Astrocyte (in vitro differentiated cells and primary cell): ENCODE measurements at regions not wholly inside any gene's neighbourhood (a gene's known extent, or its start where the extent isn't known, plus 50 kb on each side); places are given as distances from the start of the nearest gene placed in this dataset.

Source experiments
- DNase-seq: peaks from one replicate; pipeline ENCODE4 v3.0.0-alpha.2; 2010; ENCODE audit warnings: low read depth
- FAIRE-seq: peaks from 2 replicates; lab custom pipeline; 2011; peaks lifted over from hg19 to GRCh38; lab: Jason Lieb, UNC
- H2AFZ ChIP-seq: 2 replicates; pipeline ENCODE4 v1.6.0; 2012; ENCODE audit warnings: low read depth, low read length, inconsistent platforms
- H3K27ac ChIP-seq: 2 replicates; pipeline ENCODE4 v1.5.1; 2011; ENCODE audit warnings: low read depth, low read length, inconsistent platforms
- H3K27me3 ChIP-seq: 2 replicates; pipeline ENCODE4 v1.6.0; 2011; ENCODE audit warnings: low read length, inconsistent platforms; ENCODE audit not compliant: insufficient read depth
- H3K36me3 ChIP-seq: 2 replicates; pipeline ENCODE4 v1.5.1; 2011; ENCODE audit warnings: low read length, inconsistent platforms; ENCODE audit not compliant: insufficient read depth
- H3K4me1 ChIP-seq: 2 replicates; pipeline ENCODE4 v1.5.1; 2011; ENCODE audit warnings: low read length, inconsistent platforms; ENCODE audit not compliant: insufficient read depth
- H3K4me2 ChIP-seq: 2 replicates; pipeline ENCODE4 v1.6.0; 2012; ENCODE audit warnings: low read length, inconsistent platforms
- H3K4me3 ChIP-seq: 2 replicates; pipeline ENCODE4 v1.5.1; 2011; ENCODE audit warnings: low read depth, mild to moderate bottlenecking, low read length, inconsistent platforms; ENCODE audit not compliant: insufficient read depth
- H3K79me2 ChIP-seq: 2 replicates; pipeline ENCODE4 v1.6.0; 2012; ENCODE audit warnings: mild to moderate bottlenecking, low read length, inconsistent platforms; ENCODE audit not compliant: insufficient read depth
- H3K9ac ChIP-seq: 2 replicates; pipeline ENCODE4 v1.6.0; 2012; ENCODE audit warnings: mild to moderate bottlenecking, low read length, inconsistent platforms
- H3K9me3 ChIP-seq: 2 replicates; pipeline ENCODE4 v1.5.1; 2012; ENCODE audit warnings: low read depth, mild to moderate bottlenecking, low read length, inconsistent platforms; ENCODE audit not compliant: insufficient read depth
- H4K20me1 ChIP-seq: 2 replicates; pipeline ENCODE4 v1.6.0; 2012; ENCODE audit warnings: low read length, inconsistent platforms; ENCODE audit not compliant: insufficient read depth
- H3K27ac Mint-ChIP-seq: one replicate; pipeline ENCODE4 v1.8.0; 2021; ENCODE audit warnings: mild to moderate bottlenecking, mixed read lengths; ENCODE audit not compliant: unreplicated experiment
- H3K27me3 Mint-ChIP-seq: one replicate; pipeline ENCODE4 v1.8.0; 2021; ENCODE audit warnings: low read depth, mixed read lengths; ENCODE audit not compliant: unreplicated experiment
- H3K36me3 Mint-ChIP-seq: one replicate; pipeline ENCODE4 v1.8.0; 2021; ENCODE audit warnings: low read depth, mixed read lengths; ENCODE audit not compliant: unreplicated experiment
- H3K4me1 Mint-ChIP-seq: one replicate; pipeline ENCODE4 v1.8.0; 2021; ENCODE audit warnings: low read depth, mixed read lengths; ENCODE audit not compliant: unreplicated experiment
- H3K4me3 Mint-ChIP-seq: one replicate; pipeline ENCODE4 v1.8.0; 2021; ENCODE audit warnings: mild to moderate bottlenecking, moderate library complexity, mixed read lengths; ENCODE audit not compliant: unreplicated experiment
- H3K9me3 Mint-ChIP-seq: one replicate; pipeline ENCODE4 v1.8.0; 2021; ENCODE audit warnings: mild to moderate bottlenecking, mixed read lengths; ENCODE audit not compliant: unreplicated experiment
- CTCF ChIP-seq: IDR thresholded peaks from 2 replicates; pipeline ENCODE4 v1.5.1; 2011; ENCODE audit warnings: low read depth, mild to moderate bottlenecking, inconsistent platforms, low read length, moderate library complexity; ENCODE audit not compliant: insufficient read depth
- EZH2 ChIP-seq: IDR thresholded peaks from 2 replicates; pipeline ENCODE4 v1.6.1; 2012; ENCODE audit warnings: mild to moderate bottlenecking, low read length, inconsistent platforms; ENCODE audit not compliant: insufficient read depth

GRCh38 chr3:151579571-151580270 lies 118.9 kb upstream of the IGSF10 start:
- Mint-ChIP-seq H3K9me3 (peaks cover 2% of the 10 kb centered on the region), H3K27me3 (no peaks in the 10 kb centered on the region), H3K36me3 (no peaks in the 10 kb centered on the region), H3K27ac (peak overlapping the region; percentile 88), H3K4me3 (no peak overlapping the region), H3K4me1 (peaks cover 27% of the 10 kb centered on the region)
- Histone ChIP-seq H3K27me3 (no peaks in the 10 kb centered on the region), H2AFZ (no peak overlapping the region), H3K9me3 (no peaks in the 10 kb centered on the region), H3K9ac (no peak overlapping the region), H3K79me2 (no peaks in the 10 kb centered on the region), H3K27ac (peak overlapping the region; percentile 7), H3K4me3 (no peak overlapping the region), H3K4me2 (no peak overlapping the region), H3K4me1 (no peaks in the 10 kb centered on the region), H3K36me3 (no peaks in the 10 kb centered on the region), H4K20me1 (no peaks in the 10 kb centered on the region)
- DNase-seq (peak; percentile 73), FAIRE-seq (no peak)
- TF ChIP-seq CTCF: no peak
- TF ChIP-seq EZH2: no peak

GRCh38 chr3:151578495-151578894 lies 117.6 kb upstream of the IGSF10 start:
- DNase-seq: no peak
- no peak overlapping the region for H3K9ac ChIP-seq
- no peaks in the 10 kb centered on the region for H4K20me1 ChIP-seq
- H2AFZ ChIP-seq: no peak overlapping the region
- no peak for TF ChIP-seq CTCF
- no peak for TF ChIP-seq EZH2
- H3K79me2 ChIP-seq: no peaks in the 10 kb centered on the region
- Mint-ChIP-seq H3K9me3 (peaks cover 2% of the 10 kb centered on the region), H3K27ac (no peak overlapping the region), H3K27me3 (no peaks in the 10 kb centered on the region), H3K4me3 (no peak overlapping the region), H3K4me1 (peaks cover 19% of the 10 kb centered on the region), H3K36me3 (no peaks in the 10 kb centered on the region)
- H3K36me3 ChIP-seq: no peaks in the 10 kb centered on the region
- H3K9me3 ChIP-seq: no peaks in the 10 kb centered on the region
- H3K4me3 ChIP-seq: no peak overlapping the region
- no peak for FAIRE-seq
- no peak overlapping the region for H3K4me2 ChIP-seq
- no peak overlapping the region for H3K27ac ChIP-seq
- H3K4me1 ChIP-seq: no peaks in the 10 kb centered on the region
- no peaks in the 10 kb centered on the region for H3K27me3 ChIP-seq

GRCh38 chr3:151576511-151577137 lies 115.8 kb upstream of the IGSF10 start:
- Histone ChIP-seq H3K27me3 (no peaks in the 10 kb centered on the region), H3K9me3 (no peaks in the 10 kb centered on the region), H3K9ac (no peak overlapping the region), H4K20me1 (no peaks in the 10 kb centered on the region), H3K79me2 (no peaks in the 10 kb centered on the region), H3K4me2 (no peak overlapping the region), H3K36me3 (no peaks in the 10 kb centered on the region), H2AFZ (no peak overlapping the region), H3K27ac (no peak overlapping the region), H3K4me3 (no peak overlapping the region), H3K4me1 (no peaks in the 10 kb centered on the region)
- Mint-ChIP-seq H3K4me1 (peaks cover 19% of the 10 kb centered on the region), H3K27ac (no peak overlapping the region), H3K9me3 (peaks cover 6% of the 10 kb centered on the region), H3K27me3 (no peaks in the 10 kb centered on the region), H3K36me3 (no peaks in the 10 kb centered on the region), H3K4me3 (no peak overlapping the region)
- DNase-seq (no peak), FAIRE-seq (no peak)
- TF ChIP-seq EZH2 (no peak), CTCF (no peak)
